ENCODE measurements at regions not wholly inside any gene's neighbourhood (a gene's known extent, or its start where the extent isn't known, plus 50 kb on each side); places are given as distances from the start of the nearest gene placed in this dataset.

DNA sequence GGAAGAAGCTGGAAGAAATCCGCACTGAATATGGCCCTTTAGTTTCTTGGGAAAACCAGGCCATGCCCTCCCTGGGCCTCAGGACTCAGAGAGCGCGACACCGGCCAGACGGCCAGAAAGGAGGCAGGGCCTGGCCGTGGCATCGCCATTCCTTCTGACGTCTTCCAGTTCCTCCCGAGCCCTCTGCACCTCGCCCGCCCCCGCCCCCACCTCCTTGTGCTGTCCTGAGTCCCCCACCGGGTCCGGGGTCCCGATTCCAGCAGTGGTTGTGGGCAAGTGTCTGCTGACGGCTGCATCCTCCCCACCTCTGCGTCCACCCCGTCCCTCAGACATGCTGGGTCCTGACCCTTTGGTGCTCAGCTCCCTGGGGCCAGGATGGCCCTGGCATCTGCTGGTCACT, 312.1 kb upstream of the SHH start:
- Histone ChIP-seq H3K9me3 (ENCODE audit: control insufficient read depth, insufficient read depth, low read depth, low read length) (no peaks in the 10 kb centered on the region), H3K79me2 (ENCODE audit: control insufficient read depth, insufficient read depth, low read length) (no peaks in the 10 kb centered on the region), H4K20me1 (ENCODE audit: control insufficient read depth, extremely low read depth, insufficient read depth, low read length) (no peaks in the 10 kb centered on the region), H3K36me3 (ENCODE audit: control insufficient read depth, insufficient read depth, low read length) (no peaks in the 10 kb centered on the region), H3K27ac (ENCODE audit: insufficient read depth, low read length) (no peak overlapping the region), H2AFZ (ENCODE audit: low read length) (no peak overlapping the region), H3K27me3 (ENCODE audit: control insufficient read depth, insufficient read depth, low read length) (no peaks in the 10 kb centered on the region), H3K9ac (ENCODE audit: insufficient read depth, low read length) (no peak overlapping the region), H3K4me1 (ENCODE audit: control insufficient read depth, extremely low read depth, insufficient read depth, low read length) (no peaks in the 10 kb centered on the region), H3K4me2 (ENCODE audit: extremely low read depth, insufficient read depth, low read length) (no peak overlapping the region), H3K4me3 (replicated peaks in 1 of 4; ENCODE audit: control extremely low read depth in 1 of 4, insufficient read depth in 1 of 4, low read depth in 3 of 4, low read length in 4 of 4) (no peak overlapping the region)
- TF ChIP-seq, protein P1, sequence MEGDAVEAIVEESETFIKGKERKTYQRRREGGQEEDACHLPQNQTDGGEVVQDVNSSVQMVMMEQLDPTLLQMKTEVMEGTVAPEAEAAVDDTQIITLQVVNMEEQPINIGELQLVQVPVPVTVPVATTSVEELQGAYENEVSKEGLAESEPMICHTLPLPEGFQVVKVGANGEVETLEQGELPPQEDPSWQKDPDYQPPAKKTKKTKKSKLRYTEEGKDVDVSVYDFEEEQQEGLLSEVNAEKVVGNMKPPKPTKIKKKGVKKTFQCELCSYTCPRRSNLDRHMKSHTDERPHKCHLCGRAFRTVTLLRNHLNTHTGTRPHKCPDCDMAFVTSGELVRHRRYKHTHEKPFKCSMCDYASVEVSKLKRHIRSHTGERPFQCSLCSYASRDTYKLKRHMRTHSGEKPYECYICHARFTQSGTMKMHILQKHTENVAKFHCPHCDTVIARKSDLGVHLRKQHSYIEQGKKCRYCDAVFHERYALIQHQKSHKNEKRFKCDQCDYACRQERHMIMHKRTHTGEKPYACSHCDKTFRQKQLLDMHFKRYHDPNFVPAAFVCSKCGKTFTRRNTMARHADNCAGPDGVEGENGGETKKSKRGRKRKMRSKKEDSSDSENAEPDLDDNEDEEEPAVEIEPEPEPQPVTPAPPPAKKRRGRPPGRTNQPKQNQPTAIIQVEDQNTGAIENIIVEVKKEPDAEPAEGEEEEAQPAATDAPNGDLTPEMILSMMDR (conservative IDR thresholded peaks at IDR 0.05 in 1 of 2, IDR thresholded peaks at IDR 0.05 in 1 of 2; ENCODE audit: low read depth in 1 of 2, low read length in 2 of 2) = no peak
- no peak for DNase-seq (ENCODE audit: low read depth in 2 of 2)

DNA sequence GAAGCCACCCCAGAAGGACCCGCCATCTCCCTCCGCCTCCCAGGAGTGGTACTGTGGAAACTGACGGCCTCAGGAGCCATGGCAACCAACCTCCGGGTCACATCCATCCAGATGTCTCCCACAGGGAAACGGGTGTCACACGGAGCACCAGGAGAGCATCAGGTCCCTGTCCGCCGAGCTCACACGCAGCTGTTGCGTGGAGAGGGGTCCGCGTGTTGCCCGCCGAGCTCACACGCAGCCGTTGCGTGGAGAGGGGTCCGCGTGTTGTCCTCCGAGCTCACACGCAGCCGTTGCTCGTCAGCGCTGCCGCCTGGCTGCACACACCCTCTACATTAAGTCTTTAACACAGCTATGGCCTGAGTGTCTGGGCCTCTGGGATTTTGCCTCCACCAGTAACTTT, 311.1 kb upstream of the SHH start:
- no peaks in the 10 kb centered on the region for H3K4me1 ChIP-seq (ENCODE audit: control insufficient read depth, extremely low read depth, insufficient read depth, low read length)
- H3K79me2 ChIP-seq (ENCODE audit: control insufficient read depth, insufficient read depth, low read length) = no peaks in the 10 kb centered on the region
- H3K9me3 ChIP-seq (ENCODE audit: control insufficient read depth, insufficient read depth, low read depth, low read length) = no peaks in the 10 kb centered on the region
- no peaks in the 10 kb centered on the region for H4K20me1 ChIP-seq (ENCODE audit: control insufficient read depth, extremely low read depth, insufficient read depth, low read length)
- H3K36me3 ChIP-seq (ENCODE audit: control insufficient read depth, insufficient read depth, low read length) = no peaks in the 10 kb centered on the region
- DNase-seq (ENCODE audit: low read depth in 2 of 2) = no peak
- H3K27ac ChIP-seq (ENCODE audit: insufficient read depth, low read length) = no peak overlapping the region
- H3K27me3 ChIP-seq (ENCODE audit: control insufficient read depth, insufficient read depth, low read length) = no peaks in the 10 kb centered on the region
- H3K4me3 ChIP-seq (replicated peaks in 1 of 4; ENCODE audit: control extremely low read depth in 1 of 4, insufficient read depth in 1 of 4, low read depth in 3 of 4, low read length in 4 of 4) = no peak overlapping the region
- H2AFZ ChIP-seq (ENCODE audit: low read length) = no peak overlapping the region
- H3K9ac ChIP-seq (ENCODE audit: insufficient read depth, low read length) = no peak overlapping the region
- no peak overlapping the region for H3K4me2 ChIP-seq (ENCODE audit: extremely low read depth, insufficient read depth, low read length)
- TF ChIP-seq EZH2 (IDR thresholded peaks at IDR 0.05; ENCODE audit: low read length, missing control alignments) = no peak
- TF ChIP-seq, protein P1 (conservative IDR thresholded peaks at IDR 0.05 in 1 of 2, IDR thresholded peaks at IDR 0.05 in 1 of 2; ENCODE audit: low read depth in 1 of 2, low read length in 2 of 2) = no peak

DNA sequence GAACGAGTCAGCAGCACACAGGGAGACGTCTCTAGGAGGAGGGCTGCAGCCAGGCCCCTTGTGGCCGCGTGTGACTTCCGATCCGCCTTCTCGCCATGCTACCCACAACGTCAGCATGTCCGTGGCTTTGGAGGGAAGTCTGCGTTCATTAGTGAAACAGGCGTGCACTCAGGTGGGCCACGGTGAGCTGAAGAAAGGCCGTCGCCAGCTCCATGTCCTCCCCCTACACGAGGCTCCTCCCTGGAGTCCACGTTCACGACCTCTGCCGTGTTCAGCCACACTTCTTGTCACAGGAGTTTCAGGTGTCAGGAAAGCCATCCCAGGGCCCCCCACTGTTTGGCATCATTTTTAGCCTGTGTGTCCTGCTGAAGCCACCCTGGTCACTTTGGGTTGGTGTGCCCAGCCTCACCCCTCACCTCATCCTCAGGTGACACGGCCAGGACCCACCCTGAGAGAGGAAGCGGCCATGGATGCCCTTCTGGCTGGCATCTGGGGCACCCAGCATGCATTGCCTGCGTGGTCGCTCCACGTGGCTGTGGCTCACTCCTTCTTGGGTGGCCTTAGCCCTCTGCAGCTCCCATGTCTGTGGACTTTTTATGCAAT, 310.6 kb upstream of the SHH start:
- Histone ChIP-seq H3K9me3 (ENCODE audit: control insufficient read depth, insufficient read depth, low read depth, low read length) (no peaks in the 10 kb centered on the region), H3K4me2 (ENCODE audit: extremely low read depth, insufficient read depth, low read length) (no peak overlapping the region), H3K27me3 (ENCODE audit: control insufficient read depth, insufficient read depth, low read length) (no peaks in the 10 kb centered on the region), H3K9ac (ENCODE audit: insufficient read depth, low read length) (no peak overlapping the region), H3K27ac (ENCODE audit: insufficient read depth, low read length) (no peak overlapping the region), H2AFZ (ENCODE audit: low read length) (no peak overlapping the region), H3K36me3 (ENCODE audit: control insufficient read depth, insufficient read depth, low read length) (no peaks in the 10 kb centered on the region), H3K79me2 (ENCODE audit: control insufficient read depth, insufficient read depth, low read length) (no peaks in the 10 kb centered on the region), H3K4me3 (replicated peaks in 1 of 4; ENCODE audit: control extremely low read depth in 1 of 4, insufficient read depth in 1 of 4, low read depth in 3 of 4, low read length in 4 of 4) (no peak overlapping the region), H4K20me1 (ENCODE audit: control insufficient read depth, extremely low read depth, insufficient read depth, low read length) (no peaks in the 10 kb centered on the region), H3K4me1 (ENCODE audit: control insufficient read depth, extremely low read depth, insufficient read depth, low read length) (no peaks in the 10 kb centered on the region)
- TF ChIP-seq EZH2 (IDR thresholded peaks at IDR 0.05; ENCODE audit: low read length, missing control alignments) = no peak
- TF ChIP-seq, protein P1 (conservative IDR thresholded peaks at IDR 0.05 in 1 of 2, IDR thresholded peaks at IDR 0.05 in 1 of 2; ENCODE audit: low read depth in 1 of 2, low read length in 2 of 2) = no peak
- DNase-seq (ENCODE audit: low read depth in 2 of 2) = no peak
